ENCODE measurements at regions not wholly inside any gene's neighbourhood (a gene's known extent, or its start where the extent isn't known, plus 50 kb on each side); places are given as distances from the start of the nearest gene placed in this dataset.

- Histone ChIP-seq H3K9ac (ENCODE audit: low read length) (peak overlapping the region; percentile 16), H3K36me3 (ENCODE audit: control insufficient read depth, insufficient read depth, low read length) (no peaks in the 10 kb centered on the region), H3K27me3 (ENCODE audit: control insufficient read depth, insufficient read depth, low read length) (peaks cover 14% of the 10 kb centered on the region), H3K4me3 (ENCODE audit: low read length) (no peak overlapping the region), H3K9me3 (ENCODE audit: control insufficient read depth, low read length) (no peaks in the 10 kb centered on the region), H3K4me1 (ENCODE audit: control insufficient read depth, insufficient read depth, low read length) (peaks cover 43% of the 10 kb centered on the region)
Measured at GRCh38 chr17:73952082-73952479, 251.4 kb upstream of the RPL38 start.

DNA sequence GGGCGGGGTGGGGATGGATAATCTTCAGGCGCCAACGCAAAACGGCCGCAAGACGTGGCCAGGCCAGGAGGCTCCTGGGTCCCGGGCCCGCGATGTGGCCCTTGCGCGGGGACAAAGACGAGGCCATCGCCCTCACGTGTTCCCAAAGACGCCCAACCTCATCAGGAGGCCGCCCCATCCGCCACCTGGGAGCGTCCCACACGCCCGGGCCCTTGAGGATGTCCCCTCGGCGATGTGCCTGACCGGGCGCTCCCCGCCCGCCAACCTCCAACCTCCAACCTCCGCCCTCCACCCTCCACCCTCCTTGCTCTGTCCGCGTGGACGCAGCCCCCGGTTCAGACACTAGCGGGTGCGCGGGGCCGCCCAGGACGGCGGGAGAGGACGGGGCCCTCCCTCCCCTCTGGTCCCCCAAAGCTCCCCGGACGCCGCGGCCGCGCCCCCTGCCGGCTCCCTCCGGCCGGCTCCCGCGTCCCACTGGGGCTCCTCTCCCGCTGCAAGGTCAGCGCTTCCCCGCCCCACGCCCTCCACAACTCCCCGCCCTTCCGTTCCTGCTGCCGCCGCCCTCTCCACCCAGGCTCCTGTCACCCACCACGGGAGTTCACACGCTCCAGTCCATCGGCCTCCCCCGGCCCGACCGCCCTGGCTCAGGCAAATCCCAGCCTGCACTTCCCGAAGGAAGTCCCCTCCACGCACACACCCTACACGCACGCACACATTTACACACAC is 250.8 kb upstream of the RPL38 start:
- Histone ChIP-seq H3K4me3 (ENCODE audit: low read length) (no peak overlapping the region), H3K36me3 (ENCODE audit: control insufficient read depth, insufficient read depth, low read length) (no peaks in the 10 kb centered on the region), H3K27me3 (ENCODE audit: control insufficient read depth, insufficient read depth, low read length) (peaks cover 14% of the 10 kb centered on the region), H3K9me3 (ENCODE audit: control insufficient read depth, low read length) (no peaks in the 10 kb centered on the region), H3K9ac (ENCODE audit: low read length) (peak overlapping the region; percentile 16), H3K4me1 (ENCODE audit: control insufficient read depth, insufficient read depth, low read length) (peaks cover 48% of the 10 kb centered on the region)

- no peaks in the 10 kb centered on the region for H3K9me3 ChIP-seq (ENCODE audit: control insufficient read depth, low read length)
- H3K36me3 ChIP-seq (ENCODE audit: control insufficient read depth, insufficient read depth, low read length) = no peaks in the 10 kb centered on the region
- H3K4me1 ChIP-seq (ENCODE audit: control insufficient read depth, insufficient read depth, low read length) = peaks cover 49% of the 10 kb centered on the region
- no peak overlapping the region for H3K4me3 ChIP-seq (ENCODE audit: low read length)
- peaks cover 14% of the 10 kb centered on the region for H3K27me3 ChIP-seq (ENCODE audit: control insufficient read depth, insufficient read depth, low read length)
- H3K9ac ChIP-seq (ENCODE audit: low read length) = no peak overlapping the region
Measured at GRCh38 chr17:73953206-73954033, 250.1 kb upstream of the RPL38 start.

- Histone ChIP-seq H3K27me3 (ENCODE audit: control insufficient read depth, insufficient read depth, low read length) (peaks cover 14% of the 10 kb centered on the region), H3K36me3 (ENCODE audit: control insufficient read depth, insufficient read depth, low read length) (no peaks in the 10 kb centered on the region), H3K4me3 (ENCODE audit: low read length) (no peak overlapping the region), H3K9ac (ENCODE audit: low read length) (no peak overlapping the region), H3K9me3 (ENCODE audit: control insufficient read depth, low read length) (no peaks in the 10 kb centered on the region), H3K4me1 (ENCODE audit: control insufficient read depth, insufficient read depth, low read length) (peaks cover 49% of the 10 kb centered on the region)
Measured at GRCh38 chr17:73954951-73955350, 248.5 kb upstream of the RPL38 start.

GRCh38 chr17:73955616-73956015 is 247.9 kb upstream of the RPL38 start:
- peaks cover 14% of the 10 kb centered on the region for H3K27me3 ChIP-seq (ENCODE audit: control insufficient read depth, insufficient read depth, low read length)
- H3K9ac ChIP-seq (ENCODE audit: low read length) = no peak overlapping the region
- no peaks in the 10 kb centered on the region for H3K36me3 ChIP-seq (ENCODE audit: control insufficient read depth, insufficient read depth, low read length)
- peaks cover 49% of the 10 kb centered on the region for H3K4me1 ChIP-seq (ENCODE audit: control insufficient read depth, insufficient read depth, low read length)
- no peaks in the 10 kb centered on the region for H3K9me3 ChIP-seq (ENCODE audit: control insufficient read depth, low read length)
- H3K4me3 ChIP-seq (ENCODE audit: low read length) = no peak overlapping the region

GRCh38 chr17:73956169-73956568 is 247.3 kb upstream of the RPL38 start:
- Histone ChIP-seq H3K27me3 (ENCODE audit: control insufficient read depth, insufficient read depth, low read length) (peaks cover 14% of the 10 kb centered on the region), H3K9ac (ENCODE audit: low read length) (no peak overlapping the region), H3K36me3 (ENCODE audit: control insufficient read depth, insufficient read depth, low read length) (no peaks in the 10 kb centered on the region), H3K4me3 (ENCODE audit: low read length) (peak overlapping the region; percentile 5), H3K9me3 (ENCODE audit: control insufficient read depth, low read length) (no peaks in the 10 kb centered on the region), H3K4me1 (ENCODE audit: control insufficient read depth, insufficient read depth, low read length) (peaks cover 49% of the 10 kb centered on the region)

- Histone ChIP-seq H3K9me3 (ENCODE audit: control insufficient read depth, low read length) (no peaks in the 10 kb centered on the region), H3K9ac (ENCODE audit: low read length) (peak overlapping the region; percentile 26), H3K27me3 (ENCODE audit: control insufficient read depth, insufficient read depth, low read length) (peaks cover 9% of the 10 kb centered on the region), H3K4me3 (ENCODE audit: low read length) (peak overlapping the region; percentile 5), H3K4me1 (ENCODE audit: control insufficient read depth, insufficient read depth, low read length) (peaks cover 49% of the 10 kb centered on the region), H3K36me3 (ENCODE audit: control insufficient read depth, insufficient read depth, low read length) (no peaks in the 10 kb centered on the region)
Measured at GRCh38 chr17:73956595-73957465, 246.6 kb upstream of the RPL38 start.

- H3K36me3 ChIP-seq (ENCODE audit: control insufficient read depth, insufficient read depth, low read length) = no peaks in the 10 kb centered on the region
- peaks cover 2% of the 10 kb centered on the region for H3K27me3 ChIP-seq (ENCODE audit: control insufficient read depth, insufficient read depth, low read length)
- H3K4me3 ChIP-seq (ENCODE audit: low read length) = no peak overlapping the region
- no peaks in the 10 kb centered on the region for H3K9me3 ChIP-seq (ENCODE audit: control insufficient read depth, low read length)
- H3K9ac ChIP-seq (ENCODE audit: low read length) = peak overlapping the region; percentile 26
- peaks cover 43% of the 10 kb centered on the region for H3K4me1 ChIP-seq (ENCODE audit: control insufficient read depth, insufficient read depth, low read length)
Measured at GRCh38 chr17:73957564-73957963, 245.9 kb upstream of the RPL38 start.

DNA sequence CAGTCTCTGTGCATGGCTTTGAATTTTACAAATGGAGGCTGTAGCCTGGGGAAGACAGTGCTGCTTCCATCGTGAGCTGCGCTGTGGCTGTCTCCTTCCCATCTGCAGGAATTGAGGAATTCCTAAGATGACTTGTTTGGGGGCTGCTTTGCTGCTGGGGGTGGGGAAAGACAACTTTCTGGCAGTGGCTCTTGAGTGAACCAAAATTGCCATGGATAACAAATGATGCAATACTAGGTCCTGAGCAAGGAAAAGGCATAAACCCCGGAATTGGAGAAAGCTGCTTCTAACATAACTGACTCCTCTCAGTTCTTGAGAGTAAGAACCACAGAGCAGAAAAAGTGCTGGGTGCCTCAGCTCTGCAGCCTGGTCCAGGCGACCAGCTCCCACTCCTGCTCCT is 245.0 kb upstream of the RPL38 start:
- Histone ChIP-seq H3K27me3 (ENCODE audit: control insufficient read depth, insufficient read depth, low read length) (no peaks in the 10 kb centered on the region), H3K4me3 (ENCODE audit: low read length) (no peak overlapping the region), H3K36me3 (ENCODE audit: control insufficient read depth, insufficient read depth, low read length) (no peaks in the 10 kb centered on the region), H3K9me3 (ENCODE audit: control insufficient read depth, low read length) (no peaks in the 10 kb centered on the region), H3K4me1 (ENCODE audit: control insufficient read depth, insufficient read depth, low read length) (peaks cover 38% of the 10 kb centered on the region), H3K9ac (ENCODE audit: low read length) (no peak overlapping the region)

DNA sequence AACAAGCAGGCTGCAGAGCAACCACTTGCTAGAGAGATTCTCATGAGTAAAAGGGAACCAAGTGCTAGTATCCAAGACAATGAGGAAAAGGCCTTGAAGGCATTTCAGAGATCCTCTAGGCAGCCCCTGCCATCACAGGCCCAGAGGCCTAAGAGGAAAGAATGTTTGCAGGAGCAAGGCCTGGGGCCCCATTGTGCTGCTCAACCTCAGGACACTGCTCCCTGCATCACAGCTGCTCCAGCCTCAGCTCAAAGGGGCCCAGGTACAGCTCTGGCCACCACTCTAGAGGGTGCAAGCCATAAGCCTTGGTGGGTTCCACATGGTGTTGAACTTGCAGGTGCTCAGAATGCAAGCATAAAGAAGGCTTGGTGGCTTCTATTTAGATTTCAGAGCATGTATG is 243.0 kb upstream of the RPL38 start:
- Histone ChIP-seq H3K9me3 (ENCODE audit: control insufficient read depth, low read length) (no peaks in the 10 kb centered on the region), H3K4me1 (ENCODE audit: control insufficient read depth, insufficient read depth, low read length) (peaks cover 22% of the 10 kb centered on the region), H3K9ac (ENCODE audit: low read length) (no peak overlapping the region), H3K36me3 (ENCODE audit: control insufficient read depth, insufficient read depth, low read length) (no peaks in the 10 kb centered on the region), H3K4me3 (ENCODE audit: low read length) (no peak overlapping the region), H3K27me3 (ENCODE audit: control insufficient read depth, insufficient read depth, low read length) (no peaks in the 10 kb centered on the region)

DNA sequence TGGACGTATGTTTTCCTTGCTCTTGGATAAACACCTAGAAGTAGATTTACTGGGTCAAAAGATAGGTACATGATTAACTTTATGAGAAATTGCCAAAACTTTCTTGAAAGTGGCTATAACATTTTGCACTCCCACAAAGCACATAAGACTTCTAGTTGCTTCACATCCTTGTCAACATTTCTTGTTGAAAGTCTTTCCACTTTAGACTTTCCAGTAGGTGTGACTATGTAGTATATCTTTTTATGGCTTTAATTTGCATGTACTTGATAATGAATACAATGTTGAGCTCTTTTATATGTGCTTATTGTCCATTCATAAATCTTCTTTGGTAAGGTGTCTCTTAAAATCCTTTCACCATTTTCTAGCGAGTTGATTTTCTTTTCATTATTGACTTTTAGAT is 241.2 kb upstream of the RPL38 start:
- Histone ChIP-seq H3K27me3 (ENCODE audit: control insufficient read depth, insufficient read depth, low read length) (no peaks in the 10 kb centered on the region), H3K4me3 (ENCODE audit: low read length) (no peak overlapping the region), H3K9me3 (ENCODE audit: control insufficient read depth, low read length) (no peaks in the 10 kb centered on the region), H3K36me3 (ENCODE audit: control insufficient read depth, insufficient read depth, low read length) (no peaks in the 10 kb centered on the region), H3K4me1 (ENCODE audit: control insufficient read depth, insufficient read depth, low read length) (peaks cover 4% of the 10 kb centered on the region), H3K9ac (ENCODE audit: low read length) (no peak overlapping the region)

DNA sequence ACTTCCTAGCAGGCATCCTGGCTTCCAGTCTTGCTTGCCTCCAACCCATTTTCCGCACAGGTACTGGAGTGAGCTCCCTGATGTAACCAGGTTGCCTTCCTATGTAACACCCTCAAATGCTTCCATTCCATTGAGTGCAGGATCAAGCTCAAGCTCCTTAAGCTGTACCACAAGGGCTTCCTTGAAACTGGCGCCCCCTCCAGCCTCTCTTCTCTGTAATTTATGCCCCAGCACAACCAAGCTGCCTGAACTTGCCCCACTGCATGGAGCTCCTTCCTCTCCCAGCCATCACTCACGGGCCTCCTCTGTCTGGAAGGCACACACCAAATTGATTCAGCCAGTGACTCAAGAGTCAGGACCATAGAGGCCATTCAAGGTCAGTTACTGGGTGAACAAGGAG is 234.8 kb upstream of the RPL38 start:
- Histone ChIP-seq H3K4me1 (ENCODE audit: control insufficient read depth, insufficient read depth, low read length) (peaks cover under 1% of the 10 kb centered on the region), H3K9me3 (ENCODE audit: control insufficient read depth, low read length) (no peaks in the 10 kb centered on the region), H3K27me3 (ENCODE audit: control insufficient read depth, insufficient read depth, low read length) (no peaks in the 10 kb centered on the region), H3K36me3 (ENCODE audit: control insufficient read depth, insufficient read depth, low read length) (no peaks in the 10 kb centered on the region), H3K9ac (ENCODE audit: low read length) (no peak overlapping the region), H3K4me3 (ENCODE audit: low read length) (no peak overlapping the region)
